Heart right ventricle (tissue), 16 donors: ENCODE measurements at regions not wholly inside any gene's neighbourhood (a gene's known extent, or its start where the extent isn't known, plus 50 kb on each side); places are given as distances from the start of the nearest gene placed in this dataset.
A peak's percentile ranks its signal among the peaks of the same experiment; 100 is the strongest.

Experiments used
- ATAC-seq, 8 donors: fragments of 200-7000 bp; cut with Tn5 transposase; one replicate each; pipeline ENCODE4 v1.9.1; 2020; ENCODE audit warnings: mild to moderate bottlenecking in 8 of 8, moderate library complexity in 8 of 8, moderate number of reproducible peaks in 1 of 8
- DNase-seq, 2 donors: peaks; one replicate each; pipeline ENCODE4 v3.0.0-alpha.2; 2020
- H3K27ac ChIP-seq, 10 donors: fragments of 200-600 bp; sonication (generic) in 2 of 10; one replicate each; pipeline versions ENCODE4 v1.5.0 to v1.8.0; 2020 to 2022; ENCODE audit warnings: mild to moderate bottlenecking in 3 of 10
- H3K27me3 ChIP-seq, 7 donors: fragments of 200-600 bp; one replicate each; pipeline ENCODE4 v1.8.0; 2021 to 2022; ENCODE audit warnings: mild to moderate bottlenecking in 2 of 7
- H3K36me3 ChIP-seq, 9 donors: fragments of 200-600 bp; sonication (generic) in 1 of 9; one replicate each; pipeline versions ENCODE4 v1.5.0 to v1.8.0; 2020 to 2022; ENCODE audit warnings: mild to moderate bottlenecking in 2 of 9
- H3K4me1 ChIP-seq, 9 donors: fragments of 200-600 bp; sonication (generic) in 1 of 9; one replicate each; pipeline versions ENCODE4 v1.5.0 to v1.8.0; 2020 to 2022; ENCODE audit warnings: mild to moderate bottlenecking in 4 of 9
- H3K4me3 ChIP-seq, 10 donors: fragments of 200-600 bp; sonication (generic) in 2 of 10; one replicate each; pipeline versions ENCODE4 v1.5.0 to v1.8.0; 2020 to 2022; ENCODE audit warnings: mild to moderate bottlenecking in 7 of 10, moderate library complexity in 2 of 10
- H3K9me3 ChIP-seq, 11 donors: fragments of 200-600 bp in 10 of 11; sonication (generic) in 2 of 11; one replicate each; pipeline versions ENCODE4 v1.5.0 to v1.8.0; 2013 to 2022; ENCODE audit warnings: mild to moderate bottlenecking in 2 of 11, control low read depth in 1 of 11, moderate library complexity in 1 of 11
- CTCF ChIP-seq, 9 donors: fragments of 200-600 bp; sonication (generic) in 2 of 9; IDR thresholded peaks; one replicate each; pipeline versions ENCODE4 v1.5.0 to v1.8.0; 2021 to 2022; ENCODE audit warnings: antibody characterized with exemption in 9 of 9, mild to moderate bottlenecking in 5 of 9, moderate library complexity in 1 of 9
- WGBS, 2 donors: extraction: QIAGEN DNeasy Blood & Tissue Kit; methylation state at CpG; one replicate each; pipeline ENCODE4 v1.1.7; 2013; ENCODE audit warnings: inconsistent platforms in 1 of 2; 5-methylcytosine and 5-hydroxymethylcytosine counted together
- intact Hi-C, 10 donors: fragments of 100-400 bp; cut with DNase I; formaldehyde crosslinking; loops; one replicate each; pipeline versions ENCODE4 v1.11.1 to v1.14.2; 2022
- donor health status: Arrhythmogenic right ventricular cardiomyopathy.
- donor health status: ischemic (EF 13 %, LVEDD 7.1; RV severe dilation, severe dysfunction).
- donor health status: healthy with polysubstance abuse.
- donor health status: DM: no; HTN: yes; CAD: no.
- donor health status: DM: no; HTN: no; CAD: no.
- donor health status: ischemic (EF 25% LVEDD 6.9; RV normal size, moderate dysfunction).
- donor health status: ischemic (EF 25% LVEDD 5.7; RV mildly dilated, moderate dysfunction).
- donor health status: healthy.
- donor health status: DM: yes; HTN: yes; CAD: no.
- donor health status: Ischemic cardiomyopathy.
- donor health status: ischemic (EF 35%, LVEDD 5.7; RV mildly dilated, moderate dysfunction).
- donor health status: nonischemic (EF 11% LVEDD 7.7; RV severe dilation, severe dysfunction).
- donor health status: DM: yes; HTN: yes; CAD: no.
- donor health status: PGD.
- donor health status: ischemic (EF 29% LVEDD 5.4; RV normal size, mild dysfunction).
- donor health status: nonischemic (EF 23%, LVEDD 6.1; RV moderate dilation, normal function).

- Histone ChIP-seq H3K4me1 (peaks cover 0 to 13% (median 0%) of the 10 kb centered on the region in 9 donors), H3K27me3 (no peaks in the 10 kb centered on the region), H3K9me3 (no peaks in the 10 kb centered on the region), H3K27ac (peak overlapping the region in 2 of 10 donors; percentile 37 to 45), H3K36me3 (no peaks in the 10 kb centered on the region), H3K4me3 (no peak overlapping the region)
- no peak for TF ChIP-seq CTCF (IDR thresholded peaks at IDR 0.05)
- 16 to 30% methylated on average over 1 of the region's 1 CpG for WGBS, 2 donors
- intact Hi-C loops: no loop called here
- DNase-seq (peak in 1 of 2 donors; percentile 46), ATAC-seq (peak; percentile 77 to 100 (median 96))
Measured at GRCh38 chr3:168364967-168365366, 269.2 kb upstream of the GOLIM4 start.

- H3K4me1 ChIP-seq: peaks cover 0 to 13% (median 0%) of the 10 kb centered on the region in 9 donors
- no peak overlapping the region for H3K4me3 ChIP-seq
- H3K27me3 ChIP-seq: no peaks in the 10 kb centered on the region
- no peak for ATAC-seq
- intact Hi-C loops: no loop called here
- no peak for TF ChIP-seq CTCF (IDR thresholded peaks at IDR 0.05)
- no peak overlapping the region for H3K27ac ChIP-seq
- no peak for DNase-seq
- no peaks in the 10 kb centered on the region for H3K9me3 ChIP-seq
- H3K36me3 ChIP-seq: no peaks in the 10 kb centered on the region
- WGBS, 2 donors: 58 to 59% methylated on average over 4 of the region's 4 CpGs
Measured at GRCh38 chr3:168362661-168363247, 267.0 kb upstream of the GOLIM4 start.

GRCh38 chr3:168362156-168362555 lies 266.4 kb upstream of the GOLIM4 start:
- no peak for TF ChIP-seq CTCF (IDR thresholded peaks at IDR 0.05)
- intact Hi-C loops: no loop called here
- Histone ChIP-seq H3K27me3 (no peaks in the 10 kb centered on the region), H3K4me1 (peaks cover 0 to 13% (median 0%) of the 10 kb centered on the region in 9 donors), H3K9me3 (no peaks in the 10 kb centered on the region), H3K27ac (no peak overlapping the region), H3K4me3 (no peak overlapping the region), H3K36me3 (no peaks in the 10 kb centered on the region)
- DNase-seq (no peak), ATAC-seq (no peak)

GRCh38 chr3:168360993-168361392 lies 265.3 kb upstream of the GOLIM4 start:
- DNase-seq (no peak), ATAC-seq (no peak)
- WGBS, 2 donors: 89 to 91% methylated on average over 3 of the region's 3 CpGs
- intact Hi-C loops: no loop called here
- Histone ChIP-seq H3K27ac (no peak overlapping the region), H3K27me3 (no peaks in the 10 kb centered on the region), H3K4me1 (peaks cover 0 to 13% (median 0%) of the 10 kb centered on the region in 9 donors), H3K4me3 (no peak overlapping the region), H3K9me3 (no peaks in the 10 kb centered on the region), H3K36me3 (no peaks in the 10 kb centered on the region)
- no peak for TF ChIP-seq CTCF (IDR thresholded peaks at IDR 0.05)
